Epithelial cell of proximal tubule (primary cell): ENCODE measurements at regions not wholly inside any gene's neighbourhood (a gene's known extent, or its start where the extent isn't known, plus 50 kb on each side); places are given as distances from the start of the nearest gene placed in this dataset.
"Not testable (repeated sequence)": the region's sequence is repeated elsewhere in the genome, so short reads cannot be mapped to it uniquely, and the experiment has no call there.

Experiments
- DNase-seq: peaks from one replicate; pipeline ENCODE4 v3.0.0-alpha.2; 2011; ENCODE audit warnings: low read depth
- H3K4me3 ChIP-seq: 2 replicates; pipeline ENCODE4 v1.5.1; 2011; ENCODE audit warnings: low read depth, mild to moderate bottlenecking, low read length
- TF ChIP-seq, protein P1 (sequence below): conservative IDR thresholded peaks from 2 replicates; pipeline ENCODE4 v1.5.1; 2012; ENCODE audit warnings: low read depth, mild to moderate bottlenecking, low read length

DNA sequence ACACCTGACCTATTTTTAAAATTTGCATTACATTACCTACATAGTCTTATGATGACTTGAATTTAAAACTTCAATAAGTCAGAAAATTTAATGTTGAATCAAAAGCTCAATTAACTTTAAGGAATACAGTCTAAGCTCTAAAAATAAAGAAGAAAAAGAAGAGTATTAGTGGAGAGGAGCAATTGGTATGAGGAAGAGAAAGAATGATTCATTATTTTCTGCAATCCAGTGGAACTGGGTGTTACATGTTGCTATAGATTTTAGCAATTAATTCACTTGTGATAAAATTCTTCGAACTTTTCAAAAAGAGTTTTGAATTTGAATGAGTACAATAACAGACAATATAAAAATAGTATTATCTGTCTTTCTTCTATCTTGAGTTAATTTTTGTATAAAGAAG, 158.9 kb upstream of the POT1 start:
- H3K4me3 ChIP-seq = no peak overlapping the region
- DNase-seq = no peak
- TF ChIP-seq, protein P1, sequence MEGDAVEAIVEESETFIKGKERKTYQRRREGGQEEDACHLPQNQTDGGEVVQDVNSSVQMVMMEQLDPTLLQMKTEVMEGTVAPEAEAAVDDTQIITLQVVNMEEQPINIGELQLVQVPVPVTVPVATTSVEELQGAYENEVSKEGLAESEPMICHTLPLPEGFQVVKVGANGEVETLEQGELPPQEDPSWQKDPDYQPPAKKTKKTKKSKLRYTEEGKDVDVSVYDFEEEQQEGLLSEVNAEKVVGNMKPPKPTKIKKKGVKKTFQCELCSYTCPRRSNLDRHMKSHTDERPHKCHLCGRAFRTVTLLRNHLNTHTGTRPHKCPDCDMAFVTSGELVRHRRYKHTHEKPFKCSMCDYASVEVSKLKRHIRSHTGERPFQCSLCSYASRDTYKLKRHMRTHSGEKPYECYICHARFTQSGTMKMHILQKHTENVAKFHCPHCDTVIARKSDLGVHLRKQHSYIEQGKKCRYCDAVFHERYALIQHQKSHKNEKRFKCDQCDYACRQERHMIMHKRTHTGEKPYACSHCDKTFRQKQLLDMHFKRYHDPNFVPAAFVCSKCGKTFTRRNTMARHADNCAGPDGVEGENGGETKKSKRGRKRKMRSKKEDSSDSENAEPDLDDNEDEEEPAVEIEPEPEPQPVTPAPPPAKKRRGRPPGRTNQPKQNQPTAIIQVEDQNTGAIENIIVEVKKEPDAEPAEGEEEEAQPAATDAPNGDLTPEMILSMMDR = no peak

DNA sequence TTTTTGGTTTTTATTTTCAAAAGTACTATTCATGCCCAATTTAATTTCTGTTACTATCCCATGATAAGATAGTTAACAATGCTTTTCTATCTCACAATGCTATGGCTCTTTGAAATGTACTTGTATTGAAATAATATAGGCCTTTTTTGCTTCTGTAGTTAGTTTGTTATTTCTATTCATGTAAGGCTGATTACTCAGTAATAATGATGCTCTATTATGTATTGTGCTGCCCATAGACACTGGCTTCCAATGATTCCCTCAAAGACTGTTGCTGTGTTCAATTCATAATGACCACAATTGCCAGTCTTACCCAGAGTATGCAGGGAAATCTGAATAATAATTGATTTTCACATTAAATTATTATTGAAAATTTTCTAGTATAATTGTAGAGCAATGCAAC, 155.5 kb upstream of the POT1 start:
- TF ChIP-seq, protein P1 = no peak
- H3K4me3 ChIP-seq = no peak overlapping the region
- DNase-seq = no peak

DNA sequence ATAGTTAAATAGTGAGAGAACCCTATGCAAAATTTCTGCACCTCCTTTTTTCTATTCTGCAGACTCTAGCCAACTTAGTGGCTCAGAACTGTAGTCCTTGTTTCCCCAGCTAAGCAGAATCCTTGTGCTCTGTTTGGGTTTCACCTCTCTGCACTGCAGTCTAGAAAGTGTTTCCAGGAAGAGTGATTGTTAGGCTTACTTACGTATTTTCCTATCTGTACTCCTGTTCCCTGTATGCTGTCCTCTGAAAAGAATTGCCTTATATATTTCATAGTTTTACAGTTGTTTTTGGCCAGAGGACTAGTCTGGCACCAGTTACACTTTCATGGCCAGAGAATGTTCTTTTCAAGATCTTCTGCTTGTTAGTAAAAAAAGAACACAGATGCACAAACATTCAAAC, 154.6 kb upstream of the POT1 start:
- no peak for DNase-seq
- TF ChIP-seq, protein P1 = no peak
- H3K4me3 ChIP-seq = no peak overlapping the region

DNA sequence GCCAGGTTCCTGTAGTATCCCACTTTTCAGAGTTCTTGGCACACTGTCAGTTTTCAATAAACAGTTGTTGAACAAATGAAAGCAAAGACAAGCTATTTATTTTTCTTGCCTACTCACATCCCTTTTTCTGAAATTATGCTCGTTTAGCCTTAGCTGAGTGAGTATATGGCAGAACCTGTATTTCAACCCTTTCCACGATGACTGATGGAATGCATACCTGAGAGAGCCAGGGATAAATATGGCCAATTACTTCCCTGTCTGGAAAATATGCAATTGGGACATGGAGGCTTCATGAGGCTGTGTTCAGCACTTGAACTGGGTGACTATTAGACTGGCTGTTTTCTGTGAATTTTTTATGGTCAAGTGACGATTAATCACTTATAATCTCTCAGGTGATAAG, 144.5 kb upstream of the POT1 start:
- no peak for DNase-seq
- H3K4me3 ChIP-seq = no peak overlapping the region
- TF ChIP-seq, protein P1 = no peak

DNA sequence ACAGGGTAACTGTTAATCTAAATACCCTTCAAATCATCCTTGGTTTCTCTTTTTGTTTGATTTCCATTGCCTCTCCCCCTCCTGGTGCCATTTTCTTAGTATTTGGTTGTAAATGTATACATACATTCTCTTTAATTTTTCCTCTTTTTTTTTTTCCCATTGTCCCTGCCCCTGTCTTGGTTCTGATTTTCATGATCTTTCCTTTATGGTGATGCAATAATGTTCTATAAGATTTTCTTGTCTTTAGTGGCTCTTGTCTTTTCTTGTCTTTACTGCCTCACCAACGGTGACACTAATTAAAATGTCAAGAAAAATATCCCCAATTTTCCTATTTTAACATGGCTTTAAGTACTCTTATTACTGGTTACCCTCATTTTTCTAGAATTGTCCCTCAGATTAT, 135.9 kb upstream of the POT1 start:
- DNase-seq = no peak
- TF ChIP-seq, protein P1 = no peak
- H3K4me3 ChIP-seq = no peak overlapping the region

DNA sequence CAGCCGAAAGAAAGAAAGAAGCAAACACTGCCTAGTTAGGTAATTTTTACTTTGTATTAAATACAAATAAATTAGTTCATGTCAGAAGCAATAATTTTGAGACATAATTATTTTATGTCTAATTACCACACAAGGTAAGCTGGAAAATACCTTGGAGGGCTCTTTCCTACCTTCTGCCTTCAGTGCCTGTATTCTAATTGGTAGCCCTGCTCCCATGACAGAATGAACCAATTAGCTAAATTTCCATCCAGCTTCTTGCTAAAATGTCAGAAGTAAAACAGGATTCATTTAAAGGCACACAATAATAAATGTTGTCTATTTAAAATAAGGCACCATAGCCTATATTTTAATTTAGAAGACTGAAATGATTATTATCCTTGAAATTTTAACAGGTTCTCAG, 135.4 kb upstream of the POT1 start:
- no peak overlapping the region for H3K4me3 ChIP-seq
- TF ChIP-seq, protein P1 = no peak
- no peak for DNase-seq

DNA sequence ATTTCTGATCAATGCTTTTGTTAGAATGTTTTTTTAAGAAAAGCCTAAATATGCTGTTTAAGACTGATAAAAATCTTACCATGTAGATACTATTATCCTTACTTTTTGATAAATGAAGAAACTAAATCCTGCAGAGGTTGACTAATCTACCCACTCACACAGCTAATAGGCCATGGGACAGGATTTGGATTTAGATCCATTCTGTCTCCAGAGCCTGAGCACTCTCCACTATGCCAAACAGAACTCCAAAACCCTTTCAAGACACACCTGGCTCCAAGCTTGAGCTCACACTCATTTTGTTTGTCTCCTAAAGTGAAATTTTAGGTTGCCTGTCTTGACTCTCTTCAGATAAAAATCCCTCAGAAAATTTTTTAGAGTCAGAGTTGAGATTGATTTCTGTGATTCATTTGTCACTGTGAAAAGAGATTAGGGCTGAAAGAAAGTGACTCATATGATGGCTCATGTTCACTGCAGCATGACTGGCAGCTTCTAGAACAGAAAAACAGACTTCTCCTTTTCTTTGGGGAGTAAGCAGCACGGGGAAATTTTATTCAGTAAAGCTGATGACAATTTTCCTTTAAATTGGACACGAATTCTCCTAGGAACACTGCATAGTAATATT, 132.3 kb upstream of the POT1 start:
- DNase-seq = peak; percentile 32
- TF ChIP-seq, protein P1 = no peak

DNA sequence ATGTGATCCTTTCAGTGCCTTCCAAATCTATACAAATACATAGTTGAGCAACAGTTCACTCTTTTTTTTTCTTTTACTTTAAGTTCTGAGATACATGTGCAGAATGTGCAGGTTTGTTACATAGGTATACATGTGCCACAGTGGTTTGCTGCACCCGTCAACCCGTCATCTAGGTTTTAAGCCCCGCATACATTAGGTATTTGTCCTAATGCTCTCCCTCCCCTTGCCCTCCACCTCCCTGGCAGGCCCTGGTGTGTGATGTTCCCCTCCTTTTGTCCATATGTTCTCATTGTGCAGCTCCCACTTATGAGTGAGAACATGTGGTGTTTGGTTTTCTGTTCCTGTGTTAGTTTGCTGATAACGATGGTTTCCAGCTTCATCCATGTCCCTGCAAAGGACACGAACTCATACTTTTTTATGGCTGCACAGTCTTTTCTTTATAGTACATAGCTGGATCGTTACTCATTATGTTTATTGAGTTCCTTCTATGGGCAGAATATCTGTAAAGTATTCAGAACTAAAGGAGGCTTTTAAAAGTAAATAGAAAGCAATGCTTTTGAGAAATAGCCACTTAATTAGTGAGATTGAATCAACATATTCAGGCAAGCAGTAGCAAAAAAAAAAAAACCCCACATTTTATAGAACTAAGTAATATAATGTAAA, 131.6 kb upstream of the POT1 start:
- DNase-seq, H3K4me3 ChIP-seq: not testable (repeated sequence)

More for the DNA sequence above, 132.3 kb upstream of the POT1 start:
- no peak overlapping the region for H3K4me3 ChIP-seq
